ENCODE measurements at regions not wholly inside any gene's neighbourhood (a gene's known extent, or its start where the extent isn't known, plus 50 kb on each side); places are given as distances from the start of the nearest gene placed in this dataset.

DNA sequence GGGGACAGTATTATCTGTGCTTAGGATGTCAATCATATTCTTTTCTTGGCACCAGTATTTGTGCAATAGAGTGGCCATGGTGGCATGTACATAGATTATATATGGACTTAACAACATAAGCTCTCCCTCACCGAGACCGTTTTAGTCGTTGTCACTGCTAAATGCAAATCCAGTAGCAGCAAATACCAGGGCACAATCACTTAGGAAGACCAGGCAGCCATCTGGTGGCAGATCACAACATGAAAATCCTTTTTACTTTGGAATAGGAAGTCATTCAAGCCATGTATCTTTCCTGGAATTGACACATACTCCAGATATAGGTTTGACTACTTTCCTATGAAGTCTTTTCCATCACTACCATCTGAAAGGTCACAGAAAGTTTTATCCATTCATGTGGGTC is 53.2 kb upstream of the C1orf87 start:
- peak in 1 of 2 donors; percentile 12 for TF ChIP-seq RAD21 (IDR thresholded peaks at IDR 0.05)
- TF ChIP-seq, protein P1, sequence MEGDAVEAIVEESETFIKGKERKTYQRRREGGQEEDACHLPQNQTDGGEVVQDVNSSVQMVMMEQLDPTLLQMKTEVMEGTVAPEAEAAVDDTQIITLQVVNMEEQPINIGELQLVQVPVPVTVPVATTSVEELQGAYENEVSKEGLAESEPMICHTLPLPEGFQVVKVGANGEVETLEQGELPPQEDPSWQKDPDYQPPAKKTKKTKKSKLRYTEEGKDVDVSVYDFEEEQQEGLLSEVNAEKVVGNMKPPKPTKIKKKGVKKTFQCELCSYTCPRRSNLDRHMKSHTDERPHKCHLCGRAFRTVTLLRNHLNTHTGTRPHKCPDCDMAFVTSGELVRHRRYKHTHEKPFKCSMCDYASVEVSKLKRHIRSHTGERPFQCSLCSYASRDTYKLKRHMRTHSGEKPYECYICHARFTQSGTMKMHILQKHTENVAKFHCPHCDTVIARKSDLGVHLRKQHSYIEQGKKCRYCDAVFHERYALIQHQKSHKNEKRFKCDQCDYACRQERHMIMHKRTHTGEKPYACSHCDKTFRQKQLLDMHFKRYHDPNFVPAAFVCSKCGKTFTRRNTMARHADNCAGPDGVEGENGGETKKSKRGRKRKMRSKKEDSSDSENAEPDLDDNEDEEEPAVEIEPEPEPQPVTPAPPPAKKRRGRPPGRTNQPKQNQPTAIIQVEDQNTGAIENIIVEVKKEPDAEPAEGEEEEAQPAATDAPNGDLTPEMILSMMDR (IDR thresholded peaks at IDR 0.05; ENCODE audit: low read depth, low read length, missing input control), result no peak
- TF ChIP-seq RXRA (IDR thresholded peaks at IDR 0.05), result no peak
- TF ChIP-seq, protein P2, sequence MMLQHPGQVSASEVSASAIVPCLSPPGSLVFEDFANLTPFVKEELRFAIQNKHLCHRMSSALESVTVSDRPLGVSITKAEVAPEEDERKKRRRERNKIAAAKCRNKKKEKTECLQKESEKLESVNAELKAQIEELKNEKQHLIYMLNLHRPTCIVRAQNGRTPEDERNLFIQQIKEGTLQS (IDR thresholded peaks at IDR 0.05), result no peak
- no peak for TF ChIP-seq GABPA (IDR thresholded peaks at IDR 0.05 in 1 of 2, conservative IDR thresholded peaks at IDR 0.05 in 1 of 2)
- no peak for TF ChIP-seq YY1 (IDR thresholded peaks at IDR 0.05)
- TF ChIP-seq, protein P3, sequence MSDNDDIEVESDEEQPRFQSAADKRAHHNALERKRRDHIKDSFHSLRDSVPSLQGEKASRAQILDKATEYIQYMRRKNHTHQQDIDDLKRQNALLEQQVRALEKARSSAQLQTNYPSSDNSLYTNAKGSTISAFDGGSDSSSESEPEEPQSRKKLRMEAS (IDR thresholded peaks at IDR 0.05), result no peak
- TF ChIP-seq, protein P4, sequence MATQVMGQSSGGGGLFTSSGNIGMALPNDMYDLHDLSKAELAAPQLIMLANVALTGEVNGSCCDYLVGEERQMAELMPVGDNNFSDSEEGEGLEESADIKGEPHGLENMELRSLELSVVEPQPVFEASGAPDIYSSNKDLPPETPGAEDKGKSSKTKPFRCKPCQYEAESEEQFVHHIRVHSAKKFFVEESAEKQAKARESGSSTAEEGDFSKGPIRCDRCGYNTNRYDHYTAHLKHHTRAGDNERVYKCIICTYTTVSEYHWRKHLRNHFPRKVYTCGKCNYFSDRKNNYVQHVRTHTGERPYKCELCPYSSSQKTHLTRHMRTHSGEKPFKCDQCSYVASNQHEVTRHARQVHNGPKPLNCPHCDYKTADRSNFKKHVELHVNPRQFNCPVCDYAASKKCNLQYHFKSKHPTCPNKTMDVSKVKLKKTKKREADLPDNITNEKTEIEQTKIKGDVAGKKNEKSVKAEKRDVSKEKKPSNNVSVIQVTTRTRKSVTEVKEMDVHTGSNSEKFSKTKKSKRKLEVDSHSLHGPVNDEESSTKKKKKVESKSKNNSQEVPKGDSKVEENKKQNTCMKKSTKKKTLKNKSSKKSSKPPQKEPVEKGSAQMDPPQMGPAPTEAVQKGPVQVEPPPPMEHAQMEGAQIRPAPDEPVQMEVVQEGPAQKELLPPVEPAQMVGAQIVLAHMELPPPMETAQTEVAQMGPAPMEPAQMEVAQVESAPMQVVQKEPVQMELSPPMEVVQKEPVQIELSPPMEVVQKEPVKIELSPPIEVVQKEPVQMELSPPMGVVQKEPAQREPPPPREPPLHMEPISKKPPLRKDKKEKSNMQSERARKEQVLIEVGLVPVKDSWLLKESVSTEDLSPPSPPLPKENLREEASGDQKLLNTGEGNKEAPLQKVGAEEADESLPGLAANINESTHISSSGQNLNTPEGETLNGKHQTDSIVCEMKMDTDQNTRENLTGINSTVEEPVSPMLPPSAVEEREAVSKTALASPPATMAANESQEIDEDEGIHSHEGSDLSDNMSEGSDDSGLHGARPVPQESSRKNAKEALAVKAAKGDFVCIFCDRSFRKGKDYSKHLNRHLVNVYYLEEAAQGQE (IDR thresholded peaks at IDR 0.05), result no peak
- TF ChIP-seq, protein P5, sequence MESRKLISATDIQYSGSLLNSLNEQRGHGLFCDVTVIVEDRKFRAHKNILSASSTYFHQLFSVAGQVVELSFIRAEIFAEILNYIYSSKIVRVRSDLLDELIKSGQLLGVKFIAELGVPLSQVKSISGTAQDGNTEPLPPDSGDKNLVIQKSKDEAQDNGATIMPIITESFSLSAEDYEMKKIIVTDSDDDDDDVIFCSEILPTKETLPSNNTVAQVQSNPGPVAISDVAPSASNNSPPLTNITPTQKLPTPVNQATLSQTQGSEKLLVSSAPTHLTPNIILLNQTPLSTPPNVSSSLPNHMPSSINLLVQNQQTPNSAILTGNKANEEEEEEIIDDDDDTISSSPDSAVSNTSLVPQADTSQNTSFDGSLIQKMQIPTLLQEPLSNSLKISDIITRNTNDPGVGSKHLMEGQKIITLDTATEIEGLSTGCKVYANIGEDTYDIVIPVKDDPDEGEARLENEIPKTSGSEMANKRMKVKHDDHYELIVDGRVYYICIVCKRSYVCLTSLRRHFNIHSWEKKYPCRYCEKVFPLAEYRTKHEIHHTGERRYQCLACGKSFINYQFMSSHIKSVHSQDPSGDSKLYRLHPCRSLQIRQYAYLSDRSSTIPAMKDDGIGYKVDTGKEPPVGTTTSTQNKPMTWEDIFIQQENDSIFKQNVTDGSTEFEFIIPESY (IDR thresholded peaks at IDR 0.05), result no peak
